ENCODE measurements at regions not wholly inside any gene's neighbourhood (a gene's known extent, or its start where the extent isn't known, plus 50 kb on each side); places are given as distances from the start of the nearest gene placed in this dataset.

GRCh38 chr7:84422790-84423189, 228.2 kb upstream of the SEMA3A start:
- no peak for TF ChIP-seq CTCF (IDR thresholded peaks at IDR 0.05; ENCODE audit: insufficient read depth, low read depth, low read length)
- no peak overlapping the region for H3K4me3 ChIP-seq (ENCODE audit: low read depth, low read length)
- DNase-seq (ENCODE audit: low read depth), result no peak

- DNase-seq (ENCODE audit: low read depth), result peak; percentile 92
- no peak for TF ChIP-seq CTCF (IDR thresholded peaks at IDR 0.05; ENCODE audit: insufficient read depth, low read depth, low read length)
- H3K4me3 ChIP-seq (ENCODE audit: low read depth, low read length), result no peak overlapping the region
Measured at GRCh38 chr7:84412161-84412969, 217.8 kb upstream of the SEMA3A start.

GRCh38 chr7:84399661-84400060, 205.1 kb upstream of the SEMA3A start:
- TF ChIP-seq CTCF (IDR thresholded peaks at IDR 0.05; ENCODE audit: insufficient read depth, low read depth, low read length), result no peak
- no peak overlapping the region for H3K4me3 ChIP-seq (ENCODE audit: low read depth, low read length)
- DNase-seq (ENCODE audit: low read depth), result no peak

GRCh38 chr7:84394219-84394618, 199.6 kb upstream of the SEMA3A start:
- no peak for DNase-seq (ENCODE audit: low read depth)
- H3K4me3 ChIP-seq (ENCODE audit: low read depth, low read length), result no peak overlapping the region
- no peak for TF ChIP-seq CTCF (IDR thresholded peaks at IDR 0.05; ENCODE audit: insufficient read depth, low read depth, low read length)

GRCh38 chr7:84393786-84394185, 199.2 kb upstream of the SEMA3A start:
- no peak for TF ChIP-seq CTCF (IDR thresholded peaks at IDR 0.05; ENCODE audit: insufficient read depth, low read depth, low read length)
- H3K4me3 ChIP-seq (ENCODE audit: low read depth, low read length), result no peak overlapping the region
- DNase-seq (ENCODE audit: low read depth), result no peak

GRCh38 chr7:84390845-84391244, 196.3 kb upstream of the SEMA3A start:
- no peak overlapping the region for H3K4me3 ChIP-seq (ENCODE audit: low read depth, low read length)
- no peak for DNase-seq (ENCODE audit: low read depth)
- no peak for TF ChIP-seq CTCF (IDR thresholded peaks at IDR 0.05; ENCODE audit: insufficient read depth, low read depth, low read length)

GRCh38 chr7:84389242-84389641, 194.7 kb upstream of the SEMA3A start:
- no peak for TF ChIP-seq CTCF (IDR thresholded peaks at IDR 0.05; ENCODE audit: insufficient read depth, low read depth, low read length)
- no peak overlapping the region for H3K4me3 ChIP-seq (ENCODE audit: low read depth, low read length)
- DNase-seq (ENCODE audit: low read depth), result no peak

Measured in fibroblast of villous mesenchyme (primary cell).